K562 (cell line): ENCODE measurements at regions not wholly inside any gene's neighbourhood (a gene's known extent, or its start where the extent isn't known, plus 50 kb on each side); places are given as distances from the start of the nearest gene placed in this dataset.

ENCODE experiments used
- ATF1 ChIP-seq, 2 experiments: fragments of 450-650 bp in 1 of 2; IDR thresholded peaks; 2 replicates each; pipeline ENCODE4 v1.6.1; 2016; ENCODE audit warnings: missing compliant biosample characterization in 1 of 2, missing genetic modification characterization in 1 of 2
- BDP1 ChIP-seq: IDR thresholded peaks from 3 replicates; pipeline ENCODE4 v1.6.1; 2011; ENCODE audit not compliant: insufficient read length, insufficient read depth
- CREBBP ChIP-seq: IDR thresholded peaks from one replicate; pipeline ENCODE4 v1.6.1; 2012; ENCODE audit warnings: low read depth, mild to moderate bottlenecking, control low read depth, inconsistent platforms, low read length
- CTBP1 ChIP-seq: fragments of 450-650 bp; IDR thresholded peaks from 2 replicates; pipeline ENCODE4 v1.6.1; 2016; ENCODE audit warnings: borderline replicate concordance
- DNMT1 ChIP-seq: fragments of 450-650 bp; IDR thresholded peaks from 2 replicates; pipeline ENCODE4 v1.6.1; 2016; ENCODE audit warnings: antibody characterized with exemption, mild to moderate bottlenecking
- EHMT2 ChIP-seq: fragments of 450-650 bp; IDR thresholded peaks from 2 replicates; pipeline ENCODE4 v1.6.1; 2018; ENCODE audit warnings: antibody characterized with exemption
- ELK1 ChIP-seq: sonication (generic); formaldehyde crosslinking; IDR thresholded peaks from 2 replicates; pipeline ENCODE4 v1.8.1; 2022; ENCODE audit warnings: missing genetic modification reagents
- EZH2 ChIP-seq: IDR thresholded peaks from 2 replicates; pipeline ENCODE4 v1.6.1; 2012; ENCODE audit warnings: low read depth, mild to moderate bottlenecking, inconsistent platforms, low read length, borderline replicate concordance
- IFI16 ChIP-seq: fragments of 250-450 bp; sonication (Bioruptor Pico); IDR thresholded peaks from 2 replicates; pipeline ENCODE4 v2.1.2; 2022; ENCODE audit warnings: mild to moderate bottlenecking, inconsistent platforms
- NCOR1 ChIP-seq: fragments of 450-650 bp; IDR thresholded peaks from 2 replicates; pipeline ENCODE4 v1.6.1; 2016; ENCODE audit warnings: mild to moderate bottlenecking, moderate library complexity
- NFATC3 ChIP-seq: fragments of 450-650 bp; IDR thresholded peaks from 2 replicates; pipeline ENCODE4 v1.6.1; 2017; ENCODE audit warnings: mild to moderate bottlenecking
- PCBP1 ChIP-seq: fragments of 200-400 bp; formaldehyde crosslinking; IDR thresholded peaks from 2 replicates; pipeline ENCODE4 v1.6.1; 2018; ENCODE audit warnings: mild to moderate bottlenecking, low read depth, low read length; ENCODE audit not compliant: poor library complexity, severe bottlenecking
- SMC3 ChIP-seq: conservative IDR thresholded peaks from 2 replicates; pipeline ENCODE4 v1.6.1; 2011; ENCODE audit warnings: low read depth, low read length, improper control_type of control experiment; ENCODE audit not compliant: insufficient read depth
- STAG1 ChIP-seq: sonication (generic); formaldehyde crosslinking; IDR thresholded peaks from 2 replicates; pipeline ENCODE4 v1.5.0; 2020; ENCODE audit warnings: missing genetic modification reagents, borderline replicate concordance
- TGIF2 ChIP-seq: sonication (generic); formaldehyde crosslinking; IDR thresholded peaks from 2 replicates; pipeline ENCODE4 v1.8.1; 2022; ENCODE audit warnings: mild to moderate bottlenecking, missing genetic modification reagents, moderate library complexity
- TSHZ1 ChIP-seq: fragments of 250-450 bp; sonication (Bioruptor Pico); IDR thresholded peaks from 2 replicates; pipeline ENCODE4 v1.4.0; 2020; ENCODE audit warnings: mild to moderate bottlenecking, moderate library complexity
- ZC3H11A ChIP-seq: IDR thresholded peaks from 2 replicates; pipeline ENCODE4 v1.6.1; 2012; ENCODE audit warnings: low read depth, low read length, improper control_type of control experiment
- ZFPM2 ChIP-seq: fragments of 250-450 bp; sonication (Bioruptor Pico); IDR thresholded peaks from 2 replicates; pipeline ENCODE4 v1.5.1; 2022; ENCODE audit warnings: mild to moderate bottlenecking
- ZNF780A ChIP-seq: fragments of 250-450 bp; sonication (Bioruptor Pico); IDR thresholded peaks from 2 replicates; pipeline ENCODE4 v1.5.0; 2021; ENCODE audit warnings: mild to moderate bottlenecking
- TF ChIP-seq, protein P1 (sequence below): fragments of 450-650 bp; IDR thresholded peaks from 2 replicates; pipeline ENCODE4 v1.6.1; 2017; ENCODE audit warnings: antibody characterized with exemption, mild to moderate bottlenecking

DNA sequence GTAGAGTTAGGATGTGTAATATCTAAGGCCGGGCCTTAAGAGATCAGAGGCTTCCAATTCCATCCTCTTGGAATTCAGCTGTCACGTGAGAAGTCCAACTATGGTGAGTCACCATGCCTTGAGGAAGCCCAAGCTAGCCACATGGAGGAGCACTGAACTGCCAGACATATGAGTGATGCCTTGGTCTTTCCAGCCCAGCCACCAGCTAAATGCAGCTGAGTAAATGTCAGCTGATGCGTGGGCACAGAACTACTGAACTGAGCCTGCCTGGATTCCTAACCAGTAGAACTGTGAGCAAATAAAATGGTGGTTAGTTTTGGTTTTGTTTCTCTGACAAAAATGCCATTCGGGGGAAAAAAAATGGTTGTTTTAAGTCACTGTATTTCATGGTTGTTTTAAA is 153.7 kb upstream of the SERTAD2 start (continued):
- TF ChIP-seq TSHZ1 (CRISPR knock-in tag) (no peak), CREBBP (no peak), ZC3H11A (no peak), NFATC3 (no peak), CTBP1 (0 out of 2 replicates have a peak, but pooled peaks have one; percentile 26), ZNF780A (no peak), PCBP1 (no peak), EHMT2 (peak; percentile 16; the same call in 1 of the 2 replicates), ZFPM2 (no peak), IFI16 (no peak), ATF1 (CRISPR knock-in tag; IDR thresholded peaks at IDR 0.05) (no peak), ATF1 (tag; IDR thresholded peaks at IDR 0.05) (no peak), STAG1 (no peak), NCOR1 (no peak), DNMT1 (no peak), ELK1 (CRISPR knock-in tag) (no peak), EZH2 (no peak), TGIF2 (no peak), BDP1 (no peak), SMC3 (no peak)
- TF ChIP-seq, protein P1, sequence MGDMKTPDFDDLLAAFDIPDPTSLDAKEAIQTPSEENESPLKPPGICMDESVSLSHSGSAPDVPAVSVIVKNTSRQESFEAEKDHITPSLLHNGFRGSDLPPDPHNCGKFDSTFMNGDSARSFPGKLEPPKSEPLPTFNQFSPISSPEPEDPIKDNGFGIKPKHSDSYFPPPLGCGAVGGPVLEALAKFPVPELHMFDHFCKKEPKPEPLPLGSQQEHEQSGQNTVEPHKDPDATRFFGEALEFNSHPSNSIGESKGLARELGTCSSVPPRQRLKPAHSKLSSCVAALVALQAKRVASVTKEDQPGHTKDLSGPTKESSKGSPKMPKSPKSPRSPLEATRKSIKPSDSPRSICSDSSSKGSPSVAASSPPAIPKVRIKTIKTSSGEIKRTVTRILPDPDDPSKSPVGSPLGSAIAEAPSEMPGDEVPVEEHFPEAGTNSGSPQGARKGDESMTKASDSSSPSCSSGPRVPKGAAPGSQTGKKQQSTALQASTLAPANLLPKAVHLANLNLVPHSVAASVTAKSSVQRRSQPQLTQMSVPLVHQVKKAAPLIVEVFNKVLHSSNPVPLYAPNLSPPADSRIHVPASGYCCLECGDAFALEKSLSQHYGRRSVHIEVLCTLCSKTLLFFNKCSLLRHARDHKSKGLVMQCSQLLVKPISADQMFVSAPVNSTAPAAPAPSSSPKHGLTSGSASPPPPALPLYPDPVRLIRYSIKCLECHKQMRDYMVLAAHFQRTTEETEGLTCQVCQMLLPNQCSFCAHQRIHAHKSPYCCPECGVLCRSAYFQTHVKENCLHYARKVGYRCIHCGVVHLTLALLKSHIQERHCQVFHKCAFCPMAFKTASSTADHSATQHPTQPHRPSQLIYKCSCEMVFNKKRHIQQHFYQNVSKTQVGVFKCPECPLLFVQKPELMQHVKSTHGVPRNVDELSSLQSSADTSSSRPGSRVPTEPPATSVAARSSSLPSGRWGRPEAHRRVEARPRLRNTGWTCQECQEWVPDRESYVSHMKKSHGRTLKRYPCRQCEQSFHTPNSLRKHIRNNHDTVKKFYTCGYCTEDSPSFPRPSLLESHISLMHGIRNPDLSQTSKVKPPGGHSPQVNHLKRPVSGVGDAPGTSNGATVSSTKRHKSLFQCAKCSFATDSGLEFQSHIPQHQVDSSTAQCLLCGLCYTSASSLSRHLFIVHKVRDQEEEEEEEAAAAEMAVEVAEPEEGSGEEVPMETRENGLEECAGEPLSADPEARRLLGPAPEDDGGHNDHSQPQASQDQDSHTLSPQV = no peak
